Mononuclear cell (primary cell): ENCODE measurements at regions not wholly inside any gene's neighbourhood (a gene's known extent, or its start where the extent isn't known, plus 50 kb on each side); places are given as distances from the start of the nearest gene placed in this dataset.
"Not testable (repeated sequence)": the region's sequence is repeated elsewhere in the genome, so short reads cannot be mapped to it uniquely, and the experiment has no call there.

Source experiments
- H3K27me3 ChIP-seq: 2 replicates; pipeline ENCODE4 v1.6.0; 2011; ENCODE audit warnings: low read length, control low read depth; ENCODE audit not compliant: insufficient read depth
- H3K4me1 ChIP-seq: 2 replicates; pipeline ENCODE4 v1.5.1; 2011; ENCODE audit warnings: mild to moderate bottlenecking, low read length, control low read depth; ENCODE audit not compliant: insufficient read depth
- H3K4me3 ChIP-seq: 2 replicates; pipeline ENCODE4 v1.5.1; 2011; ENCODE audit warnings: mild to moderate bottlenecking, low read length, moderate library complexity
- H3K9me3 ChIP-seq: 2 replicates; pipeline ENCODE4 v1.5.1; 2011; ENCODE audit warnings: low read depth, mild to moderate bottlenecking, control low read depth, low read length

- not testable (repeated sequence) for H3K4me3 ChIP-seq, H3K9me3 ChIP-seq, H3K4me1 ChIP-seq, H3K27me3 ChIP-seq
These were observed 169.6 kb downstream of the USP22 start for GRCh38 chr17:20873173-20873572.

GRCh38 chr17:20873688-20874328, 169.0 kb downstream of the USP22 start:
- H3K27me3 ChIP-seq, H3K9me3 ChIP-seq, H3K4me1 ChIP-seq, H3K4me3 ChIP-seq: not testable (repeated sequence)

GRCh38 chr17:20877384-20877783, 165.4 kb downstream of the USP22 start:
- H3K27me3 ChIP-seq: peaks cover 17% of the 10 kb centered on the region
- not testable (repeated sequence) for H3K4me1 ChIP-seq, H3K9me3 ChIP-seq, H3K4me3 ChIP-seq

- Histone ChIP-seq H3K9me3 (no peaks in the 10 kb centered on the region), H3K27me3 (peaks cover 5% of the 10 kb centered on the region), H3K4me3 (no peak overlapping the region), H3K4me1 (no peaks in the 10 kb centered on the region)
These were observed 152.5 kb downstream of the USP22 start for GRCh38 chr17:20890338-20890737.

- not testable (repeated sequence) for H3K9me3 ChIP-seq, H3K27me3 ChIP-seq, H3K4me1 ChIP-seq, H3K4me3 ChIP-seq
These were observed 147.4 kb downstream of the USP22 start for GRCh38 chr17:20895426-20895825.

GRCh38 chr17:20896153-20896649, 146.6 kb downstream of the USP22 start:
- H3K4me3 ChIP-seq: no peak overlapping the region

GRCh38 chr17:20898726-20899125, 144.1 kb downstream of the USP22 start:
- H3K4me1 ChIP-seq, H3K27me3 ChIP-seq, H3K9me3 ChIP-seq, H3K4me3 ChIP-seq: not testable (repeated sequence)

More at GRCh38 chr17:20896153-20896649, 146.6 kb downstream of the USP22 start:
- Histone ChIP-seq H3K27me3 (no peaks in the 10 kb centered on the region), H3K9me3 (no peaks in the 10 kb centered on the region), H3K4me1 (no peaks in the 10 kb centered on the region)

GRCh38 chr17:20902496-20902895, 140.3 kb downstream of the USP22 start:
- H3K4me3 ChIP-seq, H3K4me1 ChIP-seq, H3K9me3 ChIP-seq, H3K27me3 ChIP-seq: not testable (repeated sequence)

GRCh38 chr17:20903549-20903948, 139.3 kb downstream of the USP22 start:
- H3K27me3 ChIP-seq, H3K4me1 ChIP-seq, H3K9me3 ChIP-seq, H3K4me3 ChIP-seq: not testable (repeated sequence)

- Histone ChIP-seq H3K4me1 (peaks cover 10% of the 10 kb centered on the region), H3K4me3 (peak overlapping the region; percentile 47), H3K9me3 (no peaks in the 10 kb centered on the region), H3K27me3 (no peaks in the 10 kb centered on the region)
These were observed 134.2 kb downstream of the USP22 start for GRCh38 chr17:20908313-20909267.

- Histone ChIP-seq H3K9me3 (no peaks in the 10 kb centered on the region), H3K4me1 (no peaks in the 10 kb centered on the region), H3K27me3 (no peaks in the 10 kb centered on the region), H3K4me3 (no peak overlapping the region)
These were observed 128.2 kb downstream of the USP22 start for GRCh38 chr17:20914658-20915057.

GRCh38 chr17:20916383-20916782, 126.4 kb downstream of the USP22 start:
- H3K4me3 ChIP-seq: no peak overlapping the region
- H3K4me1 ChIP-seq: no peaks in the 10 kb centered on the region
- H3K27me3 ChIP-seq: no peaks in the 10 kb centered on the region
- H3K9me3 ChIP-seq: no peaks in the 10 kb centered on the region

GRCh38 chr17:20917610-20918306, 125.1 kb downstream of the USP22 start:
- H3K9me3 ChIP-seq, H3K4me1 ChIP-seq, H3K27me3 ChIP-seq, H3K4me3 ChIP-seq: not testable (repeated sequence)

- Histone ChIP-seq H3K27me3 (no peaks in the 10 kb centered on the region), H3K4me1 (no peaks in the 10 kb centered on the region), H3K4me3 (no peak overlapping the region), H3K9me3 (no peaks in the 10 kb centered on the region)
These were observed 122.6 kb downstream of the USP22 start for GRCh38 chr17:20920095-20920814.

- H3K9me3 ChIP-seq: no peaks in the 10 kb centered on the region
- H3K4me3 ChIP-seq: no peak overlapping the region
- no peaks in the 10 kb centered on the region for H3K4me1 ChIP-seq
- no peaks in the 10 kb centered on the region for H3K27me3 ChIP-seq
These were observed 122.0 kb downstream of the USP22 start for GRCh38 chr17:20920815-20921199.
